ENCODE measurements at regions not wholly inside any gene's neighbourhood (a gene's known extent, or its start where the extent isn't known, plus 50 kb on each side); places are given as distances from the start of the nearest gene placed in this dataset.

DNA sequence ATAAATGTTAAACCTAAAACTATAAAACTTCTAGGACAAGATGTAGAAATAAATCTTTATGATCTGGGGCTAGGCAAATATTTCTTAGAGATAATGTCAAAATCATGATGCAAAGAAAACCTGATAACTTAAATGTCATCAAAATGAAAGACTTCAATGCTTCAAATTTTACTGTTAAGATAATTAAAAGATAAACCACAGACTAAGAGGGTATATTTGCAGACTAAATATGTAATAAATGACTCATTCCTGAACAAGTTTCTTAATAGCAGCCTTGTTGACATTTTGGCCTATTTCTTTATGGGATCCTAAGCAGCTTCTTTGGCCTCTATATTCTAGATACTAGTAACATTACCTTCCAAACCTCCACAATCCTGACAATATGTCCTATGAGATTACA is 2878.3 kb upstream of the PCDH20 start:
- Mint-ChIP-seq H3K27me3 (no peaks in the 10 kb centered on the region), H3K9me3 (peaks cover 9 to 21% of the 10 kb centered on the region in 2 donors), H3K4me1 (ENCODE audit: low read depth in 2 of 2) (no peaks in the 10 kb centered on the region), H3K27ac (no peak overlapping the region), H3K4me3 (no peak overlapping the region), H3K36me3 (ENCODE audit: insufficient read depth) (no peaks in the 10 kb centered on the region)
- DNase-seq: no peak
- ATAC-seq (replicated peaks): no peak

- ATAC-seq (replicated peaks): no peak
- DNase-seq: no peak
- Mint-ChIP-seq H3K27me3 (no peaks in the 10 kb centered on the region), H3K4me3 (no peak overlapping the region), H3K27ac (no peak overlapping the region), H3K36me3 (ENCODE audit: insufficient read depth) (no peaks in the 10 kb centered on the region), H3K4me1 (ENCODE audit: low read depth in 2 of 2) (no peaks in the 10 kb centered on the region), H3K9me3 (peaks cover 14 to 27% of the 10 kb centered on the region in 2 donors)
These were observed 2874.1 kb upstream of the PCDH20 start for GRCh38 chr13:64289702-64290101.

- Mint-ChIP-seq H3K36me3 (ENCODE audit: insufficient read depth) (peaks cover 3% of the 10 kb centered on the region), H3K4me3 (no peak overlapping the region), H3K27ac (no peak overlapping the region), H3K9me3 (peaks cover 6 to 7% of the 10 kb centered on the region in 2 donors), H3K4me1 (ENCODE audit: low read depth in 2 of 2) (no peaks in the 10 kb centered on the region), H3K27me3 (no peaks in the 10 kb centered on the region)
- ATAC-seq (replicated peaks) (no peak), DNase-seq (no peak)
These were observed 2868.3 kb upstream of the PCDH20 start for GRCh38 chr13:64283926-64284325.

- H3K27me3 Mint-ChIP-seq: no peaks in the 10 kb centered on the region
- H3K27ac Mint-ChIP-seq: no peak overlapping the region
- H3K4me3 Mint-ChIP-seq: no peak overlapping the region
- H3K36me3 Mint-ChIP-seq (ENCODE audit: insufficient read depth): peaks cover 3% of the 10 kb centered on the region
- H3K9me3 Mint-ChIP-seq: no peaks in the 10 kb centered on the region
- DNase-seq: no peak
- H3K4me1 Mint-ChIP-seq (ENCODE audit: low read depth in 2 of 2): no peaks in the 10 kb centered on the region
- ATAC-seq (replicated peaks): no peak
These were observed 2862.8 kb upstream of the PCDH20 start for GRCh38 chr13:64278493-64278892.

DNA sequence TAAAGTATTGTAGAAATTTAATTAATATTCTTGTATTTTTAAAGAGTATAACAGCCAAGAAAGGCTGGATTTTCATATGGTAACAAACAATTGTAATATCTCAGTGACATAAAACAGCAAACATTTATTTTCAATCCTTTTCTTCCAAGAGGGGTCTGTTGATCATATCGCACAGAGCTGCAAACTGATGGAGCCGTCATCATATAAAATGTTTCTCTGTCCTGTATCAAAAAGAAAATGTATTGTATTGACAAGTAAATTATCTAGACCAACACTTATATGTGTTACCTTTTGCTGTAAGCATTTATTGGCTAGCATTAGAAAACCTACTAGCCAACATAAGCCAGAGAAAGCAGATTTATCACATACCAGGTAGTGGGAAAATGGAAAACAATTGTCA is 2861.4 kb upstream of the PCDH20 start:
- Mint-ChIP-seq H3K4me3 (no peak overlapping the region), H3K27ac (no peak overlapping the region), H3K27me3 (no peaks in the 10 kb centered on the region), H3K9me3 (no peaks in the 10 kb centered on the region), H3K36me3 (ENCODE audit: insufficient read depth) (no peaks in the 10 kb centered on the region), H3K4me1 (ENCODE audit: low read depth in 2 of 2) (no peaks in the 10 kb centered on the region)
- no peak for DNase-seq
- ATAC-seq (replicated peaks): no peak

GRCh38 chr13:64276232-64276631 is 2860.6 kb upstream of the PCDH20 start:
- H3K27me3 Mint-ChIP-seq: no peaks in the 10 kb centered on the region
- no peak overlapping the region for H3K27ac Mint-ChIP-seq
- H3K9me3 Mint-ChIP-seq: no peaks in the 10 kb centered on the region
- no peaks in the 10 kb centered on the region for H3K4me1 Mint-ChIP-seq (ENCODE audit: low read depth in 2 of 2)
- no peak overlapping the region for H3K4me3 Mint-ChIP-seq
- ATAC-seq (replicated peaks) (peak; percentile 54), DNase-seq (no peak)
- no peaks in the 10 kb centered on the region for H3K36me3 Mint-ChIP-seq (ENCODE audit: insufficient read depth)

DNA sequence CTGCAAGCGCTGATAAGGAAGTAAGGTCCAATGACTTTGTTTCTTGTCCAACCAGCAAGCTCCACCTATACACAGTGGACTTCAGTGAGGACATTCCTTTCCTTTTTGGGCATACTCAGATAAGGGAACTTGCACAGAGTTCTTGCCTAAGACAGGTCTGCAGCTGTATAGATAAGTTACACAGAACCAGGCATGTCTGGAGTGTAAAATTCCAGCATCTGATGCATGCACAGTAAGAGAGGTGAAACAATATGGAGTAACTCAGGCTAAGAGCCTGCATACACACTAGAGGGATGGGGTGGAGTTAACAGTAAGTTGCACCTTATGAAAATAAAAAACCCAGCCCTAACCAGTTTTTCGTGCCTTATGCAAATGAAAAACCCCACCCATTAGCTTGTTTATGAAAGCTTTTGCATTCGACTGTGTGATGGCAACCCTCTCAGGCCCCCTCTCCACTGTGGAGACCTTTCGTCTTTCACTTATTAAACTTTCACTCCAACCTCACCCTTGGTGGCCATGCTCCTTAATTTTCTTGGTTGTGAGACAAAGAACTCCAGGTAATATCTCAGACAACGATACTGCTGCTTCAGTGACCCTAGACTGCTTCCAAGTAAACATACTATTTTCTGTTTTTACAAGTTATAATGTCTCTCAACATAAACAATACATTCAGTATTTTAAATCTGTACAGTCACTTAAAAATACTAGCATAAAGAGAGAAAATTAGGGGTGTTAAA is 2859.0 kb upstream of the PCDH20 start:
- Mint-ChIP-seq H3K36me3 (ENCODE audit: insufficient read depth) (no peaks in the 10 kb centered on the region), H3K4me1 (ENCODE audit: low read depth in 2 of 2) (no peaks in the 10 kb centered on the region), H3K27me3 (no peaks in the 10 kb centered on the region), H3K27ac (no peak overlapping the region), H3K9me3 (peaks cover 0 to 2% of the 10 kb centered on the region in 2 donors), H3K4me3 (no peak overlapping the region)
- DNase-seq: no peak
- ATAC-seq (replicated peaks): no peak

GRCh38 chr13:64273780-64274179 is 2858.1 kb upstream of the PCDH20 start:
- ATAC-seq (replicated peaks) (no peak), DNase-seq (no peak)
- Mint-ChIP-seq H3K4me3 (no peak overlapping the region), H3K27me3 (no peaks in the 10 kb centered on the region), H3K9me3 (peaks cover 4% of the 10 kb centered on the region in 2 donors), H3K36me3 (ENCODE audit: insufficient read depth) (no peaks in the 10 kb centered on the region), H3K27ac (no peak overlapping the region), H3K4me1 (ENCODE audit: low read depth in 2 of 2) (no peaks in the 10 kb centered on the region)

GRCh38 chr13:64272681-64273080 is 2857.0 kb upstream of the PCDH20 start:
- Mint-ChIP-seq H3K9me3 (peaks cover 4% of the 10 kb centered on the region in 2 donors), H3K36me3 (ENCODE audit: insufficient read depth) (no peaks in the 10 kb centered on the region), H3K4me3 (no peak overlapping the region), H3K27me3 (no peaks in the 10 kb centered on the region), H3K4me1 (ENCODE audit: low read depth in 2 of 2) (no peaks in the 10 kb centered on the region), H3K27ac (no peak overlapping the region)
- DNase-seq (no peak), ATAC-seq (replicated peaks) (no peak)

DNA sequence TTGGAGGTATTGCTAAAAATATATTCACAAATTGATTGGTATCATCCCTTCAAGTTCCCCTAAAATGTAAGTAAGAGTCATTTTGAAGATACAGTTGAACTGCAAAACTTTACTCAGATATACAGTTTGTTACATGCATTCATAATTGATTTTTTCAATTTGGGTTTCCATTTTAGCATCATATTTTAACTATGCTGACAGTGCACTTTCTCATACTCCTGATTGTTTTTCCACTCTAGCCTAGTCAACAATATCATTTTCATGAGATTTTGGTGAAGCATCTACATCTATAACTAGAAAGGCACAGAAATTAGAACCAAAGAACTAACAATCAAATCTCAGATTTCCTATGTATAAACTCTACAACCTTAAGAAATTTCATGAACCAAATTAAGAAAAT is 2850.4 kb upstream of the PCDH20 start:
- Mint-ChIP-seq H3K27me3 (no peaks in the 10 kb centered on the region), H3K4me1 (ENCODE audit: low read depth in 2 of 2) (no peaks in the 10 kb centered on the region), H3K4me3 (no peak overlapping the region), H3K36me3 (ENCODE audit: insufficient read depth) (no peaks in the 10 kb centered on the region), H3K9me3 (peaks cover 19 to 26% of the 10 kb centered on the region in 2 donors), H3K27ac (no peak overlapping the region)
- ATAC-seq (replicated peaks) (no peak), DNase-seq (no peak)

GRCh38 chr13:64263285-64263684 is 2847.6 kb upstream of the PCDH20 start:
- H3K36me3 Mint-ChIP-seq (ENCODE audit: insufficient read depth): no peaks in the 10 kb centered on the region
- DNase-seq: no peak
- H3K27me3 Mint-ChIP-seq: no peaks in the 10 kb centered on the region
- no peak overlapping the region for H3K27ac Mint-ChIP-seq
- no peaks in the 10 kb centered on the region for H3K4me1 Mint-ChIP-seq (ENCODE audit: low read depth in 2 of 2)
- H3K9me3 Mint-ChIP-seq: peaks cover 16 to 22% of the 10 kb centered on the region in 2 donors
- no peak overlapping the region for H3K4me3 Mint-ChIP-seq
- no peak for ATAC-seq (replicated peaks)

DNA sequence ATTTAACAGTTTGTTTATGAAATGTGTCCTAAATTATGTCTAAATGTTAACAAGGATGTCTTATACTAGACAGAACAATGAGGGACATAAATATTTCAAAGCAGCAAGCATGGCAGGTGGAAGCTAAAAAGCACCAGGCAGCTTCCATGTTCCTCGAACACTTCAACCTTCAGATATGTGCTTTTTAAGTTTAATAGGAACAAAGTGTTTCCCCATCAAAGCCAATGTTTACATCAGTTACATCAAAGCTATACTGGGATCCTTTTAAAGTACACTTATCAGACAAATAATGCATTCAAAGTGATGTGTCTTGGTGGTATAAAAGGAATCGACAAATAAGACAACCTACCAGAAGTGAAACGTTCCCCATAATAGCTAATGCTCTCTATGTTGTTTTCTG is 2841.1 kb upstream of the PCDH20 start:
- Mint-ChIP-seq H3K27me3 (no peaks in the 10 kb centered on the region), H3K27ac (no peak overlapping the region), H3K4me1 (ENCODE audit: low read depth in 2 of 2) (no peaks in the 10 kb centered on the region), H3K4me3 (no peak overlapping the region), H3K9me3 (peaks cover 10 to 14% of the 10 kb centered on the region in 2 donors), H3K36me3 (ENCODE audit: insufficient read depth) (no peaks in the 10 kb centered on the region)
- no peak for DNase-seq
- ATAC-seq (replicated peaks): no peak

DNA sequence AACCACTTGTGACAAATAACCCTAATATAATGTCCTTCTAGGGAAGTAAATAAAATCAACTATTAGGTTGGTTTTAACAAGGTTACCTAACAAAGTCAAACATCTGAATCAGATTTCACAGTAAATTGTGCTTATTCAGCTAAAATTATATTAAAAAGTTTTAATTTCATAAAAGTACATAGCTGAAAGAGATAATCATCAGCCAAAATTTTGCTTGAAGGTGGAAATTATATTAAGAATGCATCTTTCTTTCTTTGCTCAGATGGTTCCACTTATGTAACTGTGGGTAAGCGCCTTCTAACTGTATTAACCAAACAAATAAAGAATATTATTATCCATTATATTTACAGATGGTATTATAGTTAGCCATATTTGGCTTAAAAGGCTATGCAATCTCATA is 2840.3 kb upstream of the PCDH20 start:
- H3K27ac Mint-ChIP-seq: no peak overlapping the region
- ATAC-seq (replicated peaks): no peak
- H3K4me1 Mint-ChIP-seq (ENCODE audit: low read depth in 2 of 2): no peaks in the 10 kb centered on the region
- no peaks in the 10 kb centered on the region for H3K27me3 Mint-ChIP-seq
- no peaks in the 10 kb centered on the region for H3K36me3 Mint-ChIP-seq (ENCODE audit: insufficient read depth)
- H3K9me3 Mint-ChIP-seq: peaks cover 8 to 16% of the 10 kb centered on the region in 2 donors
- no peak for DNase-seq
- H3K4me3 Mint-ChIP-seq: no peak overlapping the region

DNA sequence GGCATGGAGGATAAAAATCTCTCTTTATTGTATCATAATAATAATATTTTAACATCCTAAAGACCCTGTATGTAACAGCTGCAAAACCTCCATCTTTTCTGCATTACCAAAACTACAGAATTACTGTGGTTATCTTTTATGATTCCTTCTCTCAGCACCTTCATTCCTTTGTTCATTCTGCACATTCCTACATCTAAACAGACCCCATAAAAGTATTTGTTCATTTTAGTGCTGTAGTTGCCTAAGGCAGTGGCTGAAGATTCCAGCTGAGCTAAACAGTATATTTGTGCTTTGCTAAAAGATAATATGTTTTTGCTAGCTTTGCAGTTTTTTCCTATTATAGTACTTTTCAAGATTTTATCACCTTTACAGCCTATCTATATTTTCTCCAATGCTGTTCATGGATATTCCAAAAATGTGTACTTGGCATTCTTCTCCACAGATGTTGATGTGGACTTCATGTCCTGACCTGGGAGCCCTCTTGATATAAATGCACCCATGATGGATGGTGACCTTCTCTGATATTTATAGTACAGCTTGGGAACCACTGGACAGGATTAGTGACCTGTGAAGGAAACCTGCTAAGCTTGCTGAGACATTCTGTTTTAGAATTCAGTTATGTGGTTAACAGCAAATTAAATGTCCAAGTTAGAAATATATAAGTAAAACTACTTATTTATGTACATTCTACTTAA is 2832.9 kb upstream of the PCDH20 start:
- Mint-ChIP-seq H3K27me3 (no peaks in the 10 kb centered on the region), H3K36me3 (ENCODE audit: insufficient read depth) (no peaks in the 10 kb centered on the region), H3K4me1 (ENCODE audit: low read depth in 2 of 2) (no peaks in the 10 kb centered on the region), H3K4me3 (no peak overlapping the region), H3K27ac (no peak overlapping the region), H3K9me3 (peaks cover 10 to 23% of the 10 kb centered on the region in 2 donors)
- DNase-seq: no peak
- ATAC-seq (replicated peaks): no peak
